Stromal cell of bone marrow (primary cell): ENCODE measurements at regions not wholly inside any gene's neighbourhood (a gene's known extent, or its start where the extent isn't known, plus 50 kb on each side); places are given as distances from the start of the nearest gene placed in this dataset.
"Not testable (repeated sequence)": the region's sequence is repeated elsewhere in the genome, so short reads cannot be mapped to it uniquely, and the experiment has no call there.

Source experiments
- DNase-seq: peaks from one replicate; pipeline ENCODE4 v3.0.0-alpha.2; 2012; ENCODE audit warnings: low read depth

GRCh38 chr2:186182366-186182765 lies 303.7 kb upstream of the ZC3H15 start:
- DNase-seq, result not testable (repeated sequence)

- no peak for DNase-seq
These were observed 302.7 kb upstream of the ZC3H15 start for GRCh38 chr2:186183406-186183805.

- DNase-seq, result no peak
These were observed 298.2 kb upstream of the ZC3H15 start for GRCh38 chr2:186187854-186188253.

GRCh38 chr2:186189816-186190215 lies 296.2 kb upstream of the ZC3H15 start:
- no peak for DNase-seq

- no peak for DNase-seq
These were observed 290.4 kb upstream of the ZC3H15 start for GRCh38 chr2:186195696-186196095.

GRCh38 chr2:186197955-186198354 lies 288.1 kb upstream of the ZC3H15 start:
- no peak for DNase-seq

GRCh38 chr2:186199029-186199428 lies 287.0 kb upstream of the ZC3H15 start:
- DNase-seq, result no peak

- DNase-seq, result no peak
These were observed 284.7 kb upstream of the ZC3H15 start for GRCh38 chr2:186201371-186201770.

GRCh38 chr2:186205254-186205911 lies 280.7 kb upstream of the ZC3H15 start:
- no peak for DNase-seq

GRCh38 chr2:186209532-186209931 lies 276.5 kb upstream of the ZC3H15 start:
- DNase-seq, result no peak

GRCh38 chr2:186220409-186220808 lies 265.7 kb upstream of the ZC3H15 start:
- DNase-seq, result no peak

GRCh38 chr2:186229265-186229664 lies 256.8 kb upstream of the ZC3H15 start:
- no peak for DNase-seq

GRCh38 chr2:186241874-186242273 lies 244.2 kb upstream of the ZC3H15 start:
- DNase-seq, result no peak

GRCh38 chr2:186254759-186255158 lies 231.3 kb upstream of the ZC3H15 start:
- DNase-seq, result no peak

GRCh38 chr2:186255823-186256222 lies 230.2 kb upstream of the ZC3H15 start:
- no peak for DNase-seq

GRCh38 chr2:186256540-186256939 lies 229.5 kb upstream of the ZC3H15 start:
- peak; percentile 35 for DNase-seq

- no peak for DNase-seq
These were observed 222.3 kb upstream of the ZC3H15 start for GRCh38 chr2:186263673-186264250.

GRCh38 chr2:186269536-186269935 lies 216.5 kb upstream of the ZC3H15 start:
- no peak for DNase-seq

- DNase-seq, result no peak
These were observed 212.1 kb upstream of the ZC3H15 start for GRCh38 chr2:186273953-186274352.

- DNase-seq, result no peak
These were observed 211.0 kb upstream of the ZC3H15 start for GRCh38 chr2:186274936-186275575.

- DNase-seq, result no peak
These were observed 209.2 kb upstream of the ZC3H15 start for GRCh38 chr2:186276909-186277308.

- no peak for DNase-seq
These were observed 204.3 kb upstream of the ZC3H15 start for GRCh38 chr2:186281726-186282125.

GRCh38 chr2:186294248-186294888 lies 191.7 kb upstream of the ZC3H15 start:
- no peak for DNase-seq
